ENCODE measurements at regions not wholly inside any gene's neighbourhood (a gene's known extent, or its start where the extent isn't known, plus 50 kb on each side); places are given as distances from the start of the nearest gene placed in this dataset.

DNA sequence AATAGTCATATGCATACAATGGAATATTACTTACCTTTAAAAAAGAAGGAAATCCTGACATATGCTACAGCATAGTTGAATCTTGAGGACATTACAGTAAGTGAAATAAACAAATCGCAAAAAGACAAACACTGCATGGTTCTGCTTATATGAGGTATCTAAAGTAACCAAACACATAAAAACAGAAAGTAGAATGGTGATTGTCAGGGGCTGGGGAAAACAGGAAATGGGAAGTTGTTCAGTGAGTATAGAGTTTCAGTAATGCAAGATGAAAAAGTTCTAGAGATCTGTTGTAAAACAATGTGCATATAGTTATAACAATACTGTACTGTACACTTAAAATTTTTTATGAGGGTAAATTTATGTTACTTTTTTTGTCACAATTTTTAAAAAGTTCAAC, 219.4 kb downstream of the KLF5 start:
- TF ChIP-seq, protein P1, sequence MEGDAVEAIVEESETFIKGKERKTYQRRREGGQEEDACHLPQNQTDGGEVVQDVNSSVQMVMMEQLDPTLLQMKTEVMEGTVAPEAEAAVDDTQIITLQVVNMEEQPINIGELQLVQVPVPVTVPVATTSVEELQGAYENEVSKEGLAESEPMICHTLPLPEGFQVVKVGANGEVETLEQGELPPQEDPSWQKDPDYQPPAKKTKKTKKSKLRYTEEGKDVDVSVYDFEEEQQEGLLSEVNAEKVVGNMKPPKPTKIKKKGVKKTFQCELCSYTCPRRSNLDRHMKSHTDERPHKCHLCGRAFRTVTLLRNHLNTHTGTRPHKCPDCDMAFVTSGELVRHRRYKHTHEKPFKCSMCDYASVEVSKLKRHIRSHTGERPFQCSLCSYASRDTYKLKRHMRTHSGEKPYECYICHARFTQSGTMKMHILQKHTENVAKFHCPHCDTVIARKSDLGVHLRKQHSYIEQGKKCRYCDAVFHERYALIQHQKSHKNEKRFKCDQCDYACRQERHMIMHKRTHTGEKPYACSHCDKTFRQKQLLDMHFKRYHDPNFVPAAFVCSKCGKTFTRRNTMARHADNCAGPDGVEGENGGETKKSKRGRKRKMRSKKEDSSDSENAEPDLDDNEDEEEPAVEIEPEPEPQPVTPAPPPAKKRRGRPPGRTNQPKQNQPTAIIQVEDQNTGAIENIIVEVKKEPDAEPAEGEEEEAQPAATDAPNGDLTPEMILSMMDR (IDR thresholded peaks at IDR 0.05), result no peak

DNA sequence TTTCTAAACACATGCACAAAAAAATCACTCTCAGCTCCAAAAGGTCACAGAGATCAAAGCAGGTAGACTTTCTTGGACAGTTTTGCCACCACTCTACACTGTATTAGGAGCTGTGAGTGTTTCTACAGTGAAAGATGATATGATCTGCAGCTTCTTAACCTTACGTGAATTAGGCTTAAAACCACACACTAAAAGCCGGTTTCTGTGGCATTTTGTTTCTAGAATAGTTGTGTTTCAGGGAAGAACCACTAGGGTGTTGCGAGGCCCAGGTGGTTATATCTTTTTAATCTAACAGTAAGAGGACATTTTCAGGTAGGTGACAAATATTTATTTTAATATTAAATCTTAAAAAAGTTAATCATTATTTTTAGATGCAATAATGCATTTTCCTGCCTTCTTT, 216.4 kb downstream of the KLF5 start:
- TF ChIP-seq, protein P1 (IDR thresholded peaks at IDR 0.05), result no peak

DNA sequence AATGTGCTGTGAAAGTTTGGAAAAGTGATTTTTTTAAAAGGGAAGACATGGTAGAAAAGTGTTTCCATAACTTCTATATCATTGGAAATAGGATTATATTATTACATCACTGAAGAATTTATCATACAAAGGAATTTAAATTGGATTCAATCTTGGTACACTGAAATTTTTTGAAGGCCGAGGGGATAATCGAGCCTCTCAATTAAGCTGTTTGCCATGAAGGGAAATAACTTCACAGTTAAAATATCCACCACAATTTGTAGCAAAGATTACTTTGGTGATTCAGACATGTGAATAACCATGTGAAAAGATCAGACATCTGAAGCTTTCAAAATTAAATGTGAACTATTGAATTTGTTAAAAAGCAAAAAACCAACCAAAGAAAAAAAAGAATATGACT, 215.3 kb downstream of the KLF5 start:
- TF ChIP-seq, protein P1 (IDR thresholded peaks at IDR 0.05), result no peak

DNA sequence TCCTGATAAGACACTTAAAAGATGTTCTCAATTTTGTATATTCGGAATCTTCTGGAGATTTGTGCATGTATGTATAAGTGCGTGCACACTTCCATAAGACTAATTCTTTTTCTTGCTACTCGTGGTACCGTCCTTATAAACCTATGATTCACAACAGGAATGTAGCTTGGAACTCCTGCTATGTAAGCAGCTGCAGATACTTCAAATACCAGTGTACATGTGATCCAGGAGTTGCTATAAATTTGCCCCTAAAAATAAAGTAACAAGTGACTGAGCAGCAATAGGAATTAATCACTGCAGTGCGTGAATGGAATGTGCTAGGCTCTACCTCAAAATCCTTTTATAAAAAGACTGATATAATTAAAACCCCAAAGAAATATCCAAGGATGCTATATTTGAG, 214.9 kb downstream of the KLF5 start:
- TF ChIP-seq, protein P1 (IDR thresholded peaks at IDR 0.05), result no peak

DNA sequence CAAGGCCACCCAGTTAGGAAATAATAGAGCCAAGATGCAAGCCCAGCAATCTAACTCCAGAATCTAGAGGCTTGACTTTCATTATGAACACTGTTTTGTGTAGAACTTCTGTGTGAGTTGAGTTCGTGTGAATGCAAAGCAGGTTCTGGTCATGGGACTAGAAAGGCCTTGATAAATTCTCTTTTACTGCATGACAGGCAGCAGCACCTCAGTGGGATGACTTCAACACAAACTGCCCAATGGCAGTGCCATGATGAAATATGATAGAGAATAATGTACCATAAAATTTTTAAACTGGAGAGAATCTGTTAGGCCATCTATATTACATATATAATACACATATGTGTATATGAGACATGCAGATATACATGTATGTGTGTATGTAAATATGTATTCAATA, 214.5 kb downstream of the KLF5 start:
- TF ChIP-seq, protein P1 (IDR thresholded peaks at IDR 0.05), result no peak

GRCh38 chr13:73272831-73273230, 214.0 kb downstream of the KLF5 start:
- TF ChIP-seq, protein P1 (IDR thresholded peaks at IDR 0.05), result no peak

DNA sequence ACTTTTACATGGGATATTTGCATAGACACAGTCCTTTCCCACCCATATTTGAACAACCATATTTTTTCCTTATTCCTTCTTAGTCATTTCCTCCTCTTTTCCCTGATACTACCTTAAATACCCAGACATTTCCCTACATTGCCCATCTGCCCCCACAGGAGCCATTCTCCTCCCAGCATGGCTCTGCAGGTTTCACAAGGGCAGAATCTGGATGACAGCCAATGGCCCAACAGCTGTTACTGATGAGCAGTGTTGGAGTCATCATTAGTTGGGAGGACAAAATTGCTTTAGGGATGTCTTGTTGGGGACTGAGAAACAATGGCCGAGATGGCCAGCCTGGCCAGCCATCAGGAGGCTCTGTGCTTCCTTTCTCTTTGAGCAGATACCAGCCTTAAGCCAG, 209.5 kb downstream of the KLF5 start:
- TF ChIP-seq, protein P1 (IDR thresholded peaks at IDR 0.05), result no peak

DNA sequence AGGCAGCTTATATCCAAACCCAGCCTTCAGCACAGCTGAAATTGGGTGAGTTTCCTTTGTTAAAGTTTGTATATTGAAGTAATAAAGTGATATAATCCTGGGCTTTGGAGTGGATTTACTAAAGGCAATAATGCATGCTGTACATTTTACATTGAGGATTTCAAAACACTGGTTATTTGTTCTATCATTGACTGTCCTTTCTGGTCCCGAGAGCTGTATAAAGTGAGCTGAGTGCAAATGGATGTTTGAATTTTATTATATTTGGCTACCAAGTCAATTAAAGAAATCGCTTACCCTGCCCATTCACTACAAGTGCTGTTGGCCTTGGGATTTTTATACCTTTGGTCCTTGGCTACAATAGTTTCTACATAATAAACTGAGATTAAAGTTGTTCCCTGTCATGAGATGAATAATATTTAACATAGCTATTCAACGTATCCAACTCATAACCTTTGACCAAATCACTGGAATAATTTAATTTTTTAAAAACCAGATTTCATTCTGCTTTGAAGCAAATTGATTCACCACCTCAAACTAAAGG, 207.9 kb downstream of the KLF5 start:
- TF ChIP-seq, protein P1 (IDR thresholded peaks at IDR 0.05), result no peak

Measured in LNCAP (cell line).